Heart left ventricle (tissue), 16 donors: ENCODE measurements at regions not wholly inside any gene's neighbourhood (a gene's known extent, or its start where the extent isn't known, plus 50 kb on each side); places are given as distances from the start of the nearest gene placed in this dataset.

Source experiments
- ATAC-seq, 4 donors: fragments of 200-7000 bp; cut with Tn5 transposase; one replicate each; pipeline ENCODE4 v1.9.1; 2020 to 2022; ENCODE audit warnings: moderate library complexity in 4 of 4, mild to moderate bottlenecking in 3 of 4, moderate number of reproducible peaks in 1 of 4
- DNase-seq, 5 donors: peaks; one replicate each; pipeline ENCODE4 v3.0.0-alpha.2; 2020
- H3K27ac ChIP-seq, 12 donors: fragments of 200-600 bp; sonication (generic) in 4 of 12; one replicate each; pipeline versions ENCODE4 v1.5.0 to v1.8.0; 2016 to 2022; ENCODE audit warnings: mild to moderate bottlenecking in 2 of 12
- H3K27me3 ChIP-seq, 9 donors: fragments of 200-600 bp; sonication (generic) in 2 of 9; one replicate each; pipeline versions ENCODE4 v1.5.1 to v1.8.0; 2016 to 2022; ENCODE audit warnings: mild to moderate bottlenecking in 3 of 9
- H3K36me3 ChIP-seq, 9 donors: fragments of 200-600 bp; sonication (generic) in 2 of 9; one replicate each; pipeline versions ENCODE4 v1.5.0 to v1.8.0; 2018 to 2022; ENCODE audit warnings: mild to moderate bottlenecking in 2 of 9
- H3K4me1 ChIP-seq, 12 donors: fragments of 200-600 bp; sonication (generic) in 4 of 12; one replicate each; pipeline versions ENCODE4 v1.5.0 to v1.8.0; 2016 to 2022; ENCODE audit warnings: mild to moderate bottlenecking in 3 of 12
- H3K4me3 ChIP-seq, 12 donors: fragments of 200-600 bp; sonication (generic) in 4 of 12; one replicate each; pipeline versions ENCODE4 v1.5.0 to v1.8.0; 2017 to 2022; ENCODE audit warnings: mild to moderate bottlenecking in 9 of 12, moderate library complexity in 4 of 12
- H3K9me3 ChIP-seq, 12 donors: fragments of 200-600 bp; sonication (generic) in 4 of 12; one replicate each; pipeline versions ENCODE4 v1.5.0 to v1.8.0; 2016 to 2022; ENCODE audit warnings: mild to moderate bottlenecking in 1 of 12
- POLR2A ChIP-seq, 2 donors: fragments of 450-650 bp; IDR thresholded peaks; one replicate each; pipeline ENCODE4 v1.6.1; 2017; ENCODE audit warnings: antibody characterized with exemption in 2 of 2, mild to moderate bottlenecking in 2 of 2, moderate library complexity in 2 of 2
- WGBS, 4 donors: extraction: QIAGEN DNeasy Blood & Tissue Kit in 2 of 4; methylation state at CpG; one replicate each; pipeline versions ENCODE4 v1.1.5 to v1.1.7; 2013 to 2018; 5-methylcytosine and 5-hydroxymethylcytosine counted together
- intact Hi-C, 10 donors: fragments of 100-400 bp; cut with DNase I; formaldehyde crosslinking; loops; one replicate each; pipeline versions ENCODE4 v1.11.1 to v1.14.2; 2022
- TF ChIP-seq, protein P1 (sequence below), 12 donors: fragments of 200-600 bp; sonication (generic) in 4 of 12; IDR thresholded peaks; one replicate each; pipeline versions ENCODE4 v1.5.0 to v1.8.0; 2018 to 2022; ENCODE audit warnings: antibody characterized with exemption in 12 of 12, mild to moderate bottlenecking in 5 of 12
- donor health status: ischemic (EF 13 %, LVEDD 7.1; RV severe dilation, severe dysfunction).
- donor health status: healthy with polysubstance abuse.
- donor health status: DM: no; HTN: yes; CAD: no.
- donor health status: DM: no; HTN: no; CAD: no.
- donor health status: ischemic (EF 25% LVEDD 6.9; RV normal size, moderate dysfunction).
- donor health status: ischemic (EF 25% LVEDD 5.7; RV mildly dilated, moderate dysfunction).
- donor health status: healthy.
- donor health status: DM: yes; HTN: yes; CAD: no.
- donor health status: ischemic (EF 35%, LVEDD 5.7; RV mildly dilated, moderate dysfunction).
- donor health status: nonischemic (EF 11% LVEDD 7.7; RV severe dilation, severe dysfunction).
- donor health status: DM: yes; HTN: yes; CAD: no.
- donor health status: PGD.
- donor health status: ischemic (EF 29% LVEDD 5.4; RV normal size, mild dysfunction).
- donor health status: nonischemic (EF 23%, LVEDD 6.1; RV moderate dilation, normal function).

DNA sequence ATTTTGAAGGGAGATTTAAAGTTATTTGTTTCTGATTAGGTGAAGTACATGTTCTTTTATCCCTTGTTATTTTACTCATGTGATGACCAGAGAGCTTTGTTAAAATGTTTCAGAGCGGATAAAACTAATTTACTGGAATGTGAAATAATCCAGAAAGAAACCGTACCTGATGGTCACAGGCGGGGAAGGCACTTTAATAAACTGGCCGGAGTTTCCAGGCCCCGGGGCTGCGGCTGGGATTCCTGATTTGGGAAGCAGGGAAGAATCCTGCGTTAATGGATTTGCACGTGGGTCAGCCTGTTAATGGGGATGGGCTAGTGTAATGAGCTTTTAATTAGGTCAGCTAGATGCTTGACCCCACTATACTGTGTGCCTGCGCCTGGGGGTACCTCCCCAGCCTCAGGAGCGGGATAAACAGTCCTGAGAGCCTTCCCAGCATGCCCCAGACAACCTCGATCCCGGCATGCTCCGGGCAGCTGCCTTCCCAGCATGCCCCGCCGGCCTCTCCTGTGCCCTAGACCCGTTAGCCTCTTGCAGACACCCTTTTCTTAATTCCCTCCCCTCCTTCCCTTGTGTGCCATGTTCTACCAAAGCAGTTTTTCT is 208.6 kb upstream of the CDKN3 start:
- TF ChIP-seq, protein P1, sequence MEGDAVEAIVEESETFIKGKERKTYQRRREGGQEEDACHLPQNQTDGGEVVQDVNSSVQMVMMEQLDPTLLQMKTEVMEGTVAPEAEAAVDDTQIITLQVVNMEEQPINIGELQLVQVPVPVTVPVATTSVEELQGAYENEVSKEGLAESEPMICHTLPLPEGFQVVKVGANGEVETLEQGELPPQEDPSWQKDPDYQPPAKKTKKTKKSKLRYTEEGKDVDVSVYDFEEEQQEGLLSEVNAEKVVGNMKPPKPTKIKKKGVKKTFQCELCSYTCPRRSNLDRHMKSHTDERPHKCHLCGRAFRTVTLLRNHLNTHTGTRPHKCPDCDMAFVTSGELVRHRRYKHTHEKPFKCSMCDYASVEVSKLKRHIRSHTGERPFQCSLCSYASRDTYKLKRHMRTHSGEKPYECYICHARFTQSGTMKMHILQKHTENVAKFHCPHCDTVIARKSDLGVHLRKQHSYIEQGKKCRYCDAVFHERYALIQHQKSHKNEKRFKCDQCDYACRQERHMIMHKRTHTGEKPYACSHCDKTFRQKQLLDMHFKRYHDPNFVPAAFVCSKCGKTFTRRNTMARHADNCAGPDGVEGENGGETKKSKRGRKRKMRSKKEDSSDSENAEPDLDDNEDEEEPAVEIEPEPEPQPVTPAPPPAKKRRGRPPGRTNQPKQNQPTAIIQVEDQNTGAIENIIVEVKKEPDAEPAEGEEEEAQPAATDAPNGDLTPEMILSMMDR (IDR thresholded peaks at IDR 0.05): no peak
- no peak for TF ChIP-seq POLR2A (IDR thresholded peaks at IDR 0.05)
- ATAC-seq (no peak), DNase-seq (no peak)
- Histone ChIP-seq H3K27me3 (no peaks in the 10 kb centered on the region), H3K27ac (no peak overlapping the region), H3K4me1 (peaks cover 0 to 10% (median 0%) of the 10 kb centered on the region in 12 donors), H3K36me3 (no peaks in the 10 kb centered on the region), H3K9me3 (no peaks in the 10 kb centered on the region), H3K4me3 (no peak overlapping the region)
- intact Hi-C loops: loop anchor here in 1 of 10 donors (10.0 kb wide), 1 partner anchor 137 kb away; no protein-coding TSS in a partner anchor
- WGBS, 4 donors: 82 to 91% (median 89%) methylated on average over 16 of the region's 16 CpGs

DNA sequence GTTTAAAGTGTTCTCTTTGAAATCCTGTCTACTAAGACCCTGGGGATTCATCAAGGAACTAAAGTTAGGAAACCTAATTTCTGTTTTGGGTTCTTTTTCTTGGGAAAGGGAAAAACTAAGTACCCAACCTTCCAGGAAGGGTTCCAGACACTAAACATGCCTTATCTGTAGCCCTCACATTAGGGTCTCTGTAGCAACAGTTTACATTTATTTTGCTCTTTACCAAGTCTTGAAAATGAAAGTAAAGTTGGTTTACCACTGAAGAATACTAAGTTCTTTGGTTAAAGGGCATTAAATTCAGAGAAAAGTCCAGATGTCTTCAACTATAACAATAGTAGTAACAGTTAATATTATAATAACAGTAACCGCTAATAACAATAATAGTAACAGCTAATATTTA is 207.5 kb upstream of the CDKN3 start:
- DNase-seq (no peak), ATAC-seq (no peak)
- TF ChIP-seq, protein P1 (IDR thresholded peaks at IDR 0.05): no peak
- TF ChIP-seq POLR2A (IDR thresholded peaks at IDR 0.05): no peak
- H3K4me3 ChIP-seq: no peak overlapping the region
- intact Hi-C loops: loop anchor here in 1 of 10 donors (10.0 kb wide), 1 partner anchor 135 kb away; no protein-coding TSS in a partner anchor
- WGBS, 4 donors: 89 to 99% (median 95%) methylated on average over 1 of the region's 1 CpG
- no peaks in the 10 kb centered on the region for H3K27me3 ChIP-seq
- no peaks in the 10 kb centered on the region for H3K36me3 ChIP-seq
- H3K27ac ChIP-seq: no peak overlapping the region
- peaks cover 0 to 10% (median 0%) of the 10 kb centered on the region in 12 donors for H3K4me1 ChIP-seq
- no peaks in the 10 kb centered on the region for H3K9me3 ChIP-seq

DNA sequence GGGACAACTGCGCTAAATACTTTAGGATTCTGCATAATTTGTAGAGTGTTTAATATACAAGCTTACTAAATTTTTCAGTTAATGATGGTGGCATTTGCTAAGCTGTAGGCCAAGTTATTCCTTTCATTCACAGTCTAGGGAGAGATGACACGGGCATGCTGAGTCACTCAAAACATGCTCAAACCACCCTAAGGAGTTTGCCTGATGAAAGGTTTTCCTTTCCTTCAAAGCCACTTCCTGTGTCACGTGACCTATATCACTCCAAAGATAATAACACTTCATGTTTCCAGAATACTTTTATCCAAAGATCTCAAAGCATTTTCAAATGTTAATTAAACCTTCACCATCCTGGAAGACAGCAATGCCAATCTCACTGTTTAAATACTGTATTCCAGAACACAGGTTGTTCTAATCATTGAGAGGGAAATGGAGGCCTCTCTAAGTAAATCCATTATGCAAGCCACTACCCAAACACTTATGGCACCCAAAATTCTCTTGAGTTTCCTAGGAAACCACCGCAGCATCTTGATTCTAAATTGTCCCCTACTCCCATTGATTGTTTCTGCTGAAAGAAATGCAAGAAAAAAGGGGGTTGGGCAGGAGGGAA is 207.0 kb upstream of the CDKN3 start:
- peak in 1 of 4 donors; percentile 43 for ATAC-seq
- Histone ChIP-seq H3K4me1 (peaks cover 0 to 10% (median 0%) of the 10 kb centered on the region in 12 donors), H3K4me3 (no peak overlapping the region), H3K36me3 (no peaks in the 10 kb centered on the region), H3K27ac (no peak overlapping the region), H3K9me3 (no peaks in the 10 kb centered on the region), H3K27me3 (no peaks in the 10 kb centered on the region)
- intact Hi-C loops: loop anchor here in 1 of 10 donors (10.0 kb wide), 1 partner anchor 135 kb away; no protein-coding TSS in a partner anchor
- WGBS, 4 donors: 58 to 67% (median 63%) methylated on average over 4 of the region's 4 CpGs
- DNase-seq: no peak
- no peak for TF ChIP-seq POLR2A (IDR thresholded peaks at IDR 0.05)
- TF ChIP-seq, protein P1 (IDR thresholded peaks at IDR 0.05): no peak

DNA sequence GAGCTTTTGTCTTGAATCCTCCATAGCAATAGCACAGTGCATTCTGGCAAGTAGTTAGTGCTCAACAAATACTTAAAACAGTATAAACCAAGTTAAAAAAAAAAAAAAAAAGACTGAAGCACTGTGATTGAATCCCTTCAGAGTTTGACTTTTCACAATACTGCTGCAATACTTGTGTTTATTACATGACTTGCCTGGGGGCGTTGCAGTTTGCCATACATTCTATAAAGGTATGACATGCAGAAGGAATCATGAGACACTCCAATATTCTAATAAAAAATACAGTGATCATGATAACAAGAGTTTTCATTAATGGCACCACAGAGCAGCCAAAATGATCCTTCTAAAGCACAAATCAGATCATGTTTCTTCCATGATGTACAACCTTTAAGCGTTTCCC is 205.0 kb upstream of the CDKN3 start:
- Histone ChIP-seq H3K36me3 (no peaks in the 10 kb centered on the region), H3K4me1 (peaks cover 0 to 10% (median 0%) of the 10 kb centered on the region in 12 donors), H3K27me3 (no peaks in the 10 kb centered on the region), H3K27ac (no peak overlapping the region), H3K4me3 (no peak overlapping the region), H3K9me3 (no peaks in the 10 kb centered on the region)
- ATAC-seq (no peak), DNase-seq (no peak)
- intact Hi-C loops: no loop called here
- TF ChIP-seq, protein P1 (IDR thresholded peaks at IDR 0.05): no peak
- TF ChIP-seq POLR2A (IDR thresholded peaks at IDR 0.05): no peak
- WGBS, 4 donors: 48 to 86% (median 82%) methylated on average over 2 of the region's 2 CpGs
